ENCODE measurements at regions not wholly inside any gene's neighbourhood (a gene's known extent, or its start where the extent isn't known, plus 50 kb on each side); places are given as distances from the start of the nearest gene placed in this dataset.

DNA sequence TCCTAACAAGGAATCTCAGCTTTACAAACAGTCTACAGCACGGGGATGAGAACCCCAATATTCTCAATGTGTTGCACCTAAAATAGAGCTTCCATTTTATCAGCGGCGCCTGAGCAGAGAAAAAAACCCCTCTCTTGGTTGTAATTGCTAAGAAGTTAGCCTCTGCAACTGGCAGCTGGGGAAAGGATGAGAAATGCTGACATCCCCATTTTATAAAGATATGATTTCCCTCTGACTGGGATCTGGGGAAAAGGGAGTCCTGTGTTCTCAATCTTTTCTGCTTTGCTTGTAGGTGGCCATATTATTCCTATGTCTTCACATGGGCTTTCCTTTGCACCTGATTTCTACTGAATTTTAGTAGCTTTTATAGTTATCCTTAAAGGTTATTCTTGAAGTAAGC is 981.4 kb upstream of the DDX18 start:
- TF ChIP-seq POLR2A (IDR thresholded peaks at IDR 0.05), result no peak
- TF ChIP-seq, protein P1, sequence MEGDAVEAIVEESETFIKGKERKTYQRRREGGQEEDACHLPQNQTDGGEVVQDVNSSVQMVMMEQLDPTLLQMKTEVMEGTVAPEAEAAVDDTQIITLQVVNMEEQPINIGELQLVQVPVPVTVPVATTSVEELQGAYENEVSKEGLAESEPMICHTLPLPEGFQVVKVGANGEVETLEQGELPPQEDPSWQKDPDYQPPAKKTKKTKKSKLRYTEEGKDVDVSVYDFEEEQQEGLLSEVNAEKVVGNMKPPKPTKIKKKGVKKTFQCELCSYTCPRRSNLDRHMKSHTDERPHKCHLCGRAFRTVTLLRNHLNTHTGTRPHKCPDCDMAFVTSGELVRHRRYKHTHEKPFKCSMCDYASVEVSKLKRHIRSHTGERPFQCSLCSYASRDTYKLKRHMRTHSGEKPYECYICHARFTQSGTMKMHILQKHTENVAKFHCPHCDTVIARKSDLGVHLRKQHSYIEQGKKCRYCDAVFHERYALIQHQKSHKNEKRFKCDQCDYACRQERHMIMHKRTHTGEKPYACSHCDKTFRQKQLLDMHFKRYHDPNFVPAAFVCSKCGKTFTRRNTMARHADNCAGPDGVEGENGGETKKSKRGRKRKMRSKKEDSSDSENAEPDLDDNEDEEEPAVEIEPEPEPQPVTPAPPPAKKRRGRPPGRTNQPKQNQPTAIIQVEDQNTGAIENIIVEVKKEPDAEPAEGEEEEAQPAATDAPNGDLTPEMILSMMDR (IDR thresholded peaks at IDR 0.05), result no peak

Measured in Peyer's patch (tissue), 4 donors.